Right kidney (tissue), 1 donor: ENCODE measurements at regions not wholly inside any gene's neighbourhood (a gene's known extent, or its start where the extent isn't known, plus 50 kb on each side); places are given as distances from the start of the nearest gene placed in this dataset.
A peak's percentile ranks its signal among the peaks of the same experiment; 100 is the strongest.

Experiments used
- DNase-seq: peaks from one replicate; pipeline ENCODE4 v3.0.0-alpha.2; 2016

- DNase-seq = no peak
These were observed 147.4 kb upstream of the PRSS58 start for GRCh38 chr7:142405122-142405765.

- DNase-seq = no peak
These were observed 144.1 kb upstream of the PRSS58 start for GRCh38 chr7:142401951-142402350.

DNA sequence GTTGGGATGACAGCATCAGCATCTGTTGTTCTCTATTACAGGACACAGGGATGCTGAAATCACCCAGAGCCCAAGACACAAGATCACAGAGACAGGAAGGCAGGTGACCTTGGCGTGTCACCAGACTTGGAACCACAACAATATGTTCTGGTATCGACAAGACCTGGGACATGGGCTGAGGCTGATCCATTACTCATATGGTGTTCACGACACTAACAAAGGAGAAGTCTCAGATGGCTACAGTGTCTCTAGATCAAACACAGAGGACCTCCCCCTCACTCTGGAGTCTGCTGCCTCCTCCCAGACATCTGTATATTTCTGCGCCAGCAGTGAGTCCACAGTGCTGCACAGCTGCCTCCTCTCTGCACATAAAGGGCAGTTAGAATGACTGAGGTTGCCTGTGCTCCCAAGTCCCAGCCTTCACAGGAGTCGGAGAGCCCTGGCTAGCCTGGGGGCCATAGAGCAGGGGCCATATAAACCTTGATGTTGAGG lies 142.2 kb upstream of the PRSS58 start:
- DNase-seq = no peak

GRCh38 chr7:142391191-142391992 lies 133.5 kb upstream of the PRSS58 start:
- no peak for DNase-seq

GRCh38 chr7:142389544-142389943 lies 131.7 kb upstream of the PRSS58 start:
- DNase-seq = no peak

GRCh38 chr7:142385491-142386340 lies 127.9 kb upstream of the PRSS58 start:
- DNase-seq = peak; percentile 18

DNA sequence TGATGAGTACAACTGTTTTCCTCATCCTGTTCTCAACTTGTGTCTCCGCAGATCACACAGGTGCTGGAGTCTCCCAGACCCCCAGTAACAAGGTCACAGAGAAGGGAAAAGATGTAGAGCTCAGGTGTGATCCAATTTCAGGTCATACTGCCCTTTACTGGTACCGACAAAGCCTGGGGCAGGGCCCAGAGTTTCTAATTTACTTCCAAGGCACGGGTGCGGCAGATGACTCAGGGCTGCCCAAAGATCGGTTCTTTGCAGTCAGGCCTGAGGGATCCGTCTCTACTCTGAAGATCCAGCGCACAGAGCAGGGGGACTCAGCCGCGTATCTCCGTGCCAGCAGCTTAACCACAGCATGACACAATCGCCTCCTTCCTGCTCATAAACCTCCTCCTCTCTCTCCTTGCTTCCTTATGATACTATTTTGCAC lies 126.7 kb upstream of the PRSS58 start:
- no peak for DNase-seq

DNA sequence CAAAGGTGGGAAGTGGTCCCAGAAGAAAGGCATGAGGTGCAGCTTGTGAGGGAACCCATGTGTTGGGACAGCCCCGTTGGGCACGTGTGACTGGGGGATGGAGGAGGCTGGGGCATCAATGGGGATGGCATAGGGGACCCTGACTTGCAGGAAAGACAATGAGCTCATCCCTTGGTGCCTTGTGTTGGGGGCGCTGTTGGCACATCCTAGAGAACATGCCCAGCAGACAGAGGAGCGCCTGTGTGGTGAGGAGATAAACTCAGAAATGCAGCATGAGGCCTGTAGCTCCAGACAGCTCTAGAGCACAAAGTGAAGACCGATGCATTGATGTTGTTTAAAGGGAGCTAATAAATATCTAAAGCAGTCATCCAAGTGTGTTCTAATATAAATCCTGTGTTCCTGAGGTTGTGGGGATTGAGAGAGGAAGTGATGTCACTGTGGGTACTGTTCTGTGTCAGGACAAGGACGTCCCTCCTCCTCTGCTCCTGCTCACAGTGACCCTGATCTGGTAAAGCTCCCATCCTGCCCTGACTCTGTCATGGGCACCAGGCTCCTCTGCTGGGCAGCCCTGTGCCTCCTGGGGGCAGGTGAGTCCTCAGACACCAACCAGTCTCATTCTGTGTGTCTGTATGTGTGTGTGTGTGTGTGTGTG lies 126.1 kb upstream of the PRSS58 start:
- no peak for DNase-seq

DNA sequence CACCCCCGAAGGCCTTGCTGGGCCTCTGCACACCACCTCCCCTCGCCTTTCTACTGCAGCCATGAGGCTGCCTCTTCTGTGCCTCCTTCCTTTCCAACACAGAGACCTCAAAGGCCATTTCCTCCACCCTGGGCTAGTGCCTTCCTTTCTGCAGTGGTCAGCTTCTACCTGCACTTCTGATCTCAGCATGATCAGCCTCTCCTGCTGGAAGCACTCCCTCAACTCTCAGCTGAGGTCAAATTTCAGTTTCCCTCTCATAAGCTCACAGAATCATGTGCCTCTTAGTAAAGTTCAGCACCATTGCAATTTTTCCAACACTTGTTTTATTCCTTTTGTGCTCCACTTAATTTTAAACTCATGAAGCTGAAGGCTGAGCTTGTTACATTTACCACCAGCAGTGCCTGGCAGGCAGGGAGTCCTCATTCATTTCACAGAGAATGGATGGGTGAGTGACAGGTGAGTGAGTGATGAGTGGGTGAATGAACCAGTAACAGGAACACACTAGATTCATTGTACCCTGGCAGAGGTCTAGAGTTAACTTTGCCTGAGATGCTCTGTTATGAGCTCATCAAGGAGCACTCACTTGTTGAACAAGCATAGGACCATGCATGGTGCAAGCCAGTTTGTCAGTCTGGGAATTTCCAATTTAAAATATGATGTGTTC lies 124.0 kb upstream of the PRSS58 start:
- no peak for DNase-seq

DNA sequence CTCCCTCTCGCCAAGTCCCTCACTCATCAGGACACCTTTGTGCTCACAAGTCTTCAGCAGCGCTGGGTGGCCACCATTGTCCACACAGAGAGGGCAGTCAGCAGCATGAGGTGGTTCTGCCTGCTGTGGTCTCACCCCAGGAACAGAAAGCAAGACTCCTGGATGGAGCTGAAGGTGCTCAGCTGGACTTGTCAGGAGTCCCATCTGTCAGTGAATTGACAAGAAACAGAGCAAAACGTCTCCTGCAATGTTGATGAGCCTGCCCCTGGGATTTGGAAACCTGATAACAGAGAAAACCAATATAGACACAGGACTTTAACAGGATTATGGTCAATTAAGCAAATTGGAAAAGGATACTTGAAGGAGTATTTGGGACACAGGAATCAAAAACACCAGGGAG lies 122.2 kb upstream of the PRSS58 start:
- no peak for DNase-seq

DNA sequence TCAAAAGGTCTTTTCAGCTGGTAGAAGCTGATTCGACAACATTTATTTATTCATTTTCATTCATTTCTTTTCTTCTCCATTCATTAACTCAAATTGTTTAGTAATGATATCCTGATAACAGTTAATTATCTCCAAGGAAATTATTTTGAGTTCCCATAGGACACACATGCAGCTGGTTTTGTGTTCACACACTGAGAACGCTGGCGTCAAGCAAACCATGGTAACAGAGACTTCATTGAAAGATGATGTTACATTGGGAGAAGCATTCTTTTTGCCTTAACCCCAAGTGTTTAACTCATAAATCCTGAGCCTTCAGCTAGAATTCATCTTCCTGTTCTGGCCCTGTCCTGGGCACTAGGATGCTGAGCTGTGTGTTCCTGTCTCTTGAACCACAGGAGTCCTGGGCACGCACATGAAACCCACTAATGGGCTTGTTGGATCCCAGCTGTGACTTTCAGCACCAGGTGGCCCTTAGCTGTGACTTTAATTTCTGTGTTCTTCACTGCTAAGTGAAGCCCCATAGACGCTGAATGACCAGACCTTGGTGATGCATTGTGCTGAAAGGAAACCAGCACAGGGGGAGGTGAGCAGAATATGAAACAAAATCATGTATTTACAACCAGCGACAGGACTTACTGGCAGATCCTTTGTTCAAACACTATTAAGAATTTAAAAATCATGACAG lies 121.5 kb upstream of the PRSS58 start:
- no peak for DNase-seq

DNA sequence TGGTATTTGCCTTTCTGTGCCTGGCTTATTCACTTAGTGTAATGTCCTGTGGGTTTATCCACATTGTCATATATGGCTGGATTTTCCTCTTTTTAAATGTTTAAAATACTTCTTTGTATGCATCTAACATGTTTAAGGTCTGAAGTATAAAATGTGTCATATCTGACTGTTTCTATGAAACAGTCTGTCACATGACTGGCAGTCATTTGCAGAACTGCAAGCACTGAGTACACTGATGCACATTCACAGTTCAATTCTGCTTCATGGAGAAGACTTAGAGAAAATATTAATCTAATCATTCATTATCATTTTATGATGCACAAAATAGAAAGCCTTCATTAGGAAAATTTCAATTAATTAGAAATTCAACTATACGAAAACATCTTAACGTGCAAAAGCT lies 119.7 kb upstream of the PRSS58 start:
- no peak for DNase-seq

- no peak for DNase-seq
These were observed 118.6 kb upstream of the PRSS58 start for GRCh38 chr7:142376356-142376997.

DNA sequence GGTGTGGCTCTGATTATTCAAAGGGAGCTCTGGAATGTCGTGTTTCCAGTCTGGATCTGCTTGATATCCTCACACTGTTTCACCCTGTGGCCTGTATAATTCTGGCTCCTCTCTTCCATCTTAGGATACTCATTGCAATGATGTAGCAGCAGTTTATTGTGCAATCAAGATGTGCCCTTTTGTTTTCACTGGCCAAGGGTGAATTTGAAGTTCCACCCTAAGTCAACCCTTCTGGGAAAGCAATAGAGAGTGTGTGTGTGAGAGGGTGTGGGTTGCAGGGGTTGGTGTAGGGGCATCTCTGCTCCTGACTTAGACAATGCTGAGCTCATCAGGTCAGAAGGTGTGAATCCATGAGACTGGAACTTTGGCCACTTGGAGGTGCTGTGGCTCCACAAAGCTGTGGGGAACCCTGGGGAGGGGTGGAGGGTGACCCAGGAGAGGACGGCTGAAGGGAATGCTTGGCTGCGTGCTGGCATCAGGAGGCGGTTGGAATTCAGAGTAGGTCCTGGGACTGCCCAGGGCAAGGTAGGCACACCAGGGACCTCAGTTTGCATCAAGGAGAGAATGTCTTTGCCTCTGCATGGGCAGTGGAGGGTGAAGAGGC lies 118.0 kb upstream of the PRSS58 start:
- DNase-seq = no peak

DNA sequence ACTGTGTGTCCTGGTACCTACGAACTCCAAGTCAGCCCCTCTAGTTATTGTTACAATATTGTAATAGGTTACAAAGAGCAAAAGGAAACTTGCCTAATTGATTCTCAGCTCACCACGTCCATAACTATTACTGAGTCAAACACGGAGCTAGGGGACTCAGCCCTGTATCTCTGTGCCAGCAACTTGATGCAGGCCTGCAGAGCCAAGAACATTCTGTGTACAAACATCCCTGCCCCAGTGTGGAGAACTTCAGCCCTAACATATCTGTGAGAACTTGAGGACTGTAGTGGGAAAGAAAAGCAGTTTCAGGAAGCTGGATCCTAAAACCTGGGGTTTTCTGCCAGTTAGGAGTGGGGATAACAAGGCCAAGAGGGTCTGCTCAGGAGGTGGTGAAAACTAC lies 114.9 kb upstream of the PRSS58 start:
- no peak for DNase-seq

GRCh38 chr7:142371586-142372377 lies 113.9 kb upstream of the PRSS58 start:
- no peak for DNase-seq

- no peak for DNase-seq
These were observed 107.6 kb upstream of the PRSS58 start for GRCh38 chr7:142365410-142365842.

DNA sequence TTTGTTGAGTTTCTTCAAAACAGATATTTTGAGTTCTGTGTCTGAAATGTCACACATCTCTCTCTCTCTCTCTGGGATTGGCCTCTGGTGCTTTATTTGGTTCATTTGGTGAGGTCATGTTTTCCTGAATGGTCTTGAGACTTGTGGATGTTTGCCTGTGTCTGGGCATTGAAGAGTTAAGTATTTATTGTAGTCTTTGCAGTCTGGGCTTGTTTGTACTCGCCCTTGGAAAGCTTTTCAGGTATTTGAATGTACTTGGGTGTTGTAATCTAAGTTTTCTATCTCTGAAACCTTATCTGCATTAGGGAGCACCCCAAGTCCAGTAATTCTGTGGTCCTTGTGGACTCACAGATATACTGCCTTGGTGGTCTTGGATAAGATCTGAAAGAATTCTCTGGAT lies 106.7 kb upstream of the PRSS58 start:
- no peak for DNase-seq

DNA sequence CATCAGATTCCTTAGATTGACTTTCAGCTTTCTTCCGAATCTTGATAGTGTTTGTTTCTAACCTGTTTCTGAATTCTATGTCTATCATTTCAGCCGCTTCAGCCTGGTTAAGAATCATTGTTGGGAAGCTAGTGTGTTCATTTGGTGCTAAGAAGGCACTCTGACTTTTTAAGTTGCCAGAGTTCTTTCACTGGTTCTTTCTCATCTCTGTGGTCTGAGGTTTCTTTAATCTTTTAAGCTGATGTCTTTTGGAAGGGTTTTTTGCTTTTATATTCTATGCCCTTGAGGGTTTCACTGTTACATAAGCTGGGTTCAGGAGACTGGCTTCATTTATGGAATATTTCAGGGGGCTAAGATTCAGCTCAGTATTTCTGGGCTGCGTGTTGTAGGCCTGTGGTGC lies 104.5 kb upstream of the PRSS58 start:
- DNase-seq = no peak
